ENCODE measurements at regions not wholly inside any gene's neighbourhood (a gene's known extent, or its start where the extent isn't known, plus 50 kb on each side); places are given as distances from the start of the nearest gene placed in this dataset.
"Not testable (repeated sequence)": the region's sequence is repeated elsewhere in the genome, so short reads cannot be mapped to it uniquely, and the experiment has no call there.

GRCh38 chr4:103410386-103410785 is 212.2 kb upstream of the CENPE start:
- no peaks in the 10 kb centered on the region for H3K27me3 ChIP-seq (replicated peaks)
- H3K36me3 ChIP-seq (replicated peaks) = no peaks in the 10 kb centered on the region
- in situ Hi-C loops (cut with HindIII; ENCODE audit: low pct_ligation_motif_present, low sequenced_read_pairs) = no loop called here
- DNase-seq = no peak
- TF ChIP-seq CTCF (IDR thresholded peaks at IDR 0.05; ENCODE audit: low read depth, low read length, missing control alignments) = no peak
- H3K4me3 ChIP-seq (ENCODE audit: low read depth, low read length) = no peak overlapping the region
- H3K27ac ChIP-seq = no peak overlapping the region

- in situ Hi-C loops (cut with HindIII; ENCODE audit: low pct_ligation_motif_present, low sequenced_read_pairs) = no loop called here
- H3K27me3 ChIP-seq (replicated peaks) = no peaks in the 10 kb centered on the region
- no peak for DNase-seq
- no peak overlapping the region for H3K27ac ChIP-seq
- no peak for TF ChIP-seq CTCF (IDR thresholded peaks at IDR 0.05; ENCODE audit: low read depth, low read length, missing control alignments)
- no peaks in the 10 kb centered on the region for H3K36me3 ChIP-seq (replicated peaks)
- H3K4me3 ChIP-seq (ENCODE audit: low read depth, low read length) = no peak overlapping the region
These were observed 207.3 kb upstream of the CENPE start for GRCh38 chr4:103405415-103405814.

- Histone ChIP-seq H3K27ac (no peak overlapping the region), H3K4me3 (ENCODE audit: low read depth, low read length) (no peak overlapping the region), H3K27me3 (replicated peaks) (no peaks in the 10 kb centered on the region), H3K36me3 (replicated peaks) (no peaks in the 10 kb centered on the region)
- TF ChIP-seq CTCF (IDR thresholded peaks at IDR 0.05; ENCODE audit: low read depth, low read length, missing control alignments) = no peak
- no peak for DNase-seq
- in situ Hi-C loops (cut with HindIII; ENCODE audit: low pct_ligation_motif_present, low sequenced_read_pairs) = no loop called here
These were observed 205.5 kb upstream of the CENPE start for GRCh38 chr4:103403619-103404018.

GRCh38 chr4:103402198-103402597 is 204.1 kb upstream of the CENPE start:
- H3K36me3 ChIP-seq (replicated peaks) = no peaks in the 10 kb centered on the region
- no peak for DNase-seq
- no peak overlapping the region for H3K4me3 ChIP-seq (ENCODE audit: low read depth, low read length)
- in situ Hi-C loops (cut with HindIII; ENCODE audit: low pct_ligation_motif_present, low sequenced_read_pairs) = no loop called here
- TF ChIP-seq CTCF (IDR thresholded peaks at IDR 0.05; ENCODE audit: low read depth, low read length, missing control alignments) = no peak
- no peaks in the 10 kb centered on the region for H3K27me3 ChIP-seq (replicated peaks)
- no peak overlapping the region for H3K27ac ChIP-seq

GRCh38 chr4:103400405-103400804 is 202.3 kb upstream of the CENPE start:
- DNase-seq = peak; percentile 70
- in situ Hi-C loops (cut with HindIII; ENCODE audit: low pct_ligation_motif_present, low sequenced_read_pairs) = no loop called here
- no peaks in the 10 kb centered on the region for H3K27me3 ChIP-seq (replicated peaks)
- H3K27ac ChIP-seq = no peak overlapping the region
- no peak for TF ChIP-seq CTCF (IDR thresholded peaks at IDR 0.05; ENCODE audit: low read depth, low read length, missing control alignments)
- no peaks in the 10 kb centered on the region for H3K36me3 ChIP-seq (replicated peaks)
- H3K4me3 ChIP-seq (ENCODE audit: low read depth, low read length) = no peak overlapping the region

GRCh38 chr4:103397541-103397940 is 199.4 kb upstream of the CENPE start:
- H3K4me3 ChIP-seq (ENCODE audit: low read depth, low read length) = no peak overlapping the region
- no peaks in the 10 kb centered on the region for H3K27me3 ChIP-seq (replicated peaks)
- no peaks in the 10 kb centered on the region for H3K36me3 ChIP-seq (replicated peaks)
- no peak for TF ChIP-seq CTCF (IDR thresholded peaks at IDR 0.05; ENCODE audit: low read depth, low read length, missing control alignments)
- H3K27ac ChIP-seq = no peak overlapping the region
- DNase-seq = no peak
- in situ Hi-C loops (cut with HindIII; ENCODE audit: low pct_ligation_motif_present, low sequenced_read_pairs) = no loop called here

- in situ Hi-C loops (cut with HindIII; ENCODE audit: low pct_ligation_motif_present, low sequenced_read_pairs); H3K27me3 ChIP-seq (replicated peaks); H3K27ac ChIP-seq; DNase-seq; H3K36me3 ChIP-seq (replicated peaks); H3K4me3 ChIP-seq (ENCODE audit: low read depth, low read length): not testable (repeated sequence)
These were observed 189.4 kb upstream of the CENPE start for GRCh38 chr4:103387508-103388011.

GRCh38 chr4:103385565-103385964 is 187.4 kb upstream of the CENPE start:
- H3K36me3 ChIP-seq (replicated peaks); H3K27me3 ChIP-seq (replicated peaks); H3K27ac ChIP-seq; DNase-seq; H3K4me3 ChIP-seq (ENCODE audit: low read depth, low read length); in situ Hi-C loops (cut with HindIII; ENCODE audit: low pct_ligation_motif_present, low sequenced_read_pairs): not testable (repeated sequence)

Data from brain microvascular endothelial cell (primary cell).